GM12873 (cell line): ENCODE measurements at regions not wholly inside any gene's neighbourhood (a gene's known extent, or its start where the extent isn't known, plus 50 kb on each side); places are given as distances from the start of the nearest gene placed in this dataset.

ENCODE experiments used
- TF ChIP-seq, protein P1 (sequence below): IDR thresholded peaks from 2 replicates; pipeline ENCODE4 v1.5.1; 2012; ENCODE audit warnings: low read depth, mild to moderate bottlenecking, moderate library complexity, low read length, control low read depth; ENCODE audit not compliant: insufficient read depth; ENCODE audit errors: missing control alignments

- TF ChIP-seq, protein P1, sequence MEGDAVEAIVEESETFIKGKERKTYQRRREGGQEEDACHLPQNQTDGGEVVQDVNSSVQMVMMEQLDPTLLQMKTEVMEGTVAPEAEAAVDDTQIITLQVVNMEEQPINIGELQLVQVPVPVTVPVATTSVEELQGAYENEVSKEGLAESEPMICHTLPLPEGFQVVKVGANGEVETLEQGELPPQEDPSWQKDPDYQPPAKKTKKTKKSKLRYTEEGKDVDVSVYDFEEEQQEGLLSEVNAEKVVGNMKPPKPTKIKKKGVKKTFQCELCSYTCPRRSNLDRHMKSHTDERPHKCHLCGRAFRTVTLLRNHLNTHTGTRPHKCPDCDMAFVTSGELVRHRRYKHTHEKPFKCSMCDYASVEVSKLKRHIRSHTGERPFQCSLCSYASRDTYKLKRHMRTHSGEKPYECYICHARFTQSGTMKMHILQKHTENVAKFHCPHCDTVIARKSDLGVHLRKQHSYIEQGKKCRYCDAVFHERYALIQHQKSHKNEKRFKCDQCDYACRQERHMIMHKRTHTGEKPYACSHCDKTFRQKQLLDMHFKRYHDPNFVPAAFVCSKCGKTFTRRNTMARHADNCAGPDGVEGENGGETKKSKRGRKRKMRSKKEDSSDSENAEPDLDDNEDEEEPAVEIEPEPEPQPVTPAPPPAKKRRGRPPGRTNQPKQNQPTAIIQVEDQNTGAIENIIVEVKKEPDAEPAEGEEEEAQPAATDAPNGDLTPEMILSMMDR = no peak
Observed at GRCh38 chr4:86414686-86415085, 54.8 kb upstream of the MAPK10 start.

- TF ChIP-seq, protein P1 = no peak
Observed at GRCh38 chr4:86416081-86416480, 56.2 kb upstream of the MAPK10 start.

DNA sequence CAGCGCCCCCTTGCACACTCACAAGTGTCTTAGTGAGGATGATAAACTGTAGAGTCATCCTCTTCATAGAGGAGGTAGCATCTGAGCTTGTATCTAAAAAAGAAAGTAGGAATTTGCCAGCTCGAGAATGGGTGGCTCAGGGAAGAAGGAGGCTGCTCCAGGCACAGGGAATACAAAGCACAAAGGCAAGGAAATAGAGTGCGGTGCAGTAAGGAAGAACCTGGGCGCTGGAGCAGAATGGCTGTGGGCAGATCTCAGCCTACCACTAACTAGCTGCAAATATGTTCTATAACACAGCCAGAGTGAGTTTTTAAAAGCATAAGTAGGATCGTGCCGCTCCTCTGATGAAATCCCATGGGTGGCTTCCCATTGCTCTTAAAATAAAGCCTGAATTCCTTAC lies 61.6 kb upstream of the MAPK10 start:
- TF ChIP-seq, protein P1 = no peak

DNA sequence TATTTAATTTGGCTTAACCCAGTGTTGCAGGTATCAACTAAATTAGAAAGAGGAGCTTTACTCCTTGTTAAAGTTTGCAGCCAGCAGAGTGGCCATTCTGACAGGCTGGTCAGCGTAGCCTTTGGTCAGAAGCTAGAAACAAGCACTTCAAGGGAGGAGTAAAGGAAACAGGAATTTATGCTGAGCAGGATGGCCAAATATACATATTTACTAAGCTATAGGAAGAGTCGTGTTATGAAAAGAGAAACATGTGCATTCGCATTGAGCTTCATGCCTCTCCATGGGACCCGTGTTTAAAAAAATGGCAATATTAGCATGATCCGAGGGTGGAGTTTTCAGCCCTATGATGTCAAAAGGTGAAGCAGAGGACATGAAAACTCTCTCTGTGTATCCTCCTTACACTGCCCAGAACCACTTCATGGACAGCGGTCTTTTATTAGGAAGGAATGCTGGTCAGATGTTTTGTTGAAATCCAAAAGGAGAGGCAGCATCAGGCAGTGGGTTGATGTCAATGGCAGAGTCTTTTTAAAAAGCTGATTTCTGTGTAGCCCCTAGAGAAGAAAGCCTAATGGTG lies 71.8 kb upstream of the MAPK10 start:
- TF ChIP-seq, protein P1 = no peak

DNA sequence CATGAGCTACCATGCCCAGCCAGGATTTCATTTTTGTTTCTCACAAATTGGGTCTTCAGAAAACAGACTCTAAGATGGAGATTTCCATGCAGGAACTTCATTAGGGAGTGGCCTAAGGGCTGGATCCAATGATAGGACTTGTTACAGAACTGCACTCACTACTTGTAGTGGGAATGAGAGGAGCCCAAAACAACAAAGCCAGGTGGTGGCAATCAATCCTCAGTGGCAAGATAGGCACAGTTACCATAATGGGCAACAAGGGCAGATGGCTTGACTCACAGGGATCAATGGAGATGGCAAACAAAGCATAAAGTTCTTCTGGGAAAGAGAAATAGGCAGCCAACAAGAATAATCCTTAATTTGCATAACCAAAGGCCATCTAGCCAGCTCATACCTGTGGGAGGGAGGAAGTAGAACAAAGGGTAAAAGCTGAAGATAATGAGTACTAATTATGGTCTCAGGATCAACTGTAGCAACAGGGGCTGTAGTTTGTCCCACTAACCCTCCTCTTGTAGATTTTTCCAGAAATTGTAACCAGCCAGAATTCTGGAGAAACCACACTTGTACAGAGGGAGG lies 72.8 kb upstream of the MAPK10 start:
- TF ChIP-seq, protein P1 = no peak

- TF ChIP-seq, protein P1 = no peak
Observed at GRCh38 chr4:86439293-86439692, 79.4 kb upstream of the MAPK10 start.

GRCh38 chr4:86441175-86441936 lies 81.5 kb upstream of the MAPK10 start:
- TF ChIP-seq, protein P1 = no peak
